Neural cell (in vitro differentiated cells): ENCODE measurements at regions not wholly inside any gene's neighbourhood (a gene's known extent, or its start where the extent isn't known, plus 50 kb on each side); places are given as distances from the start of the nearest gene placed in this dataset.

Experiments
- H2AFZ ChIP-seq: fragments of 200-600, 300-800 bp; sonication (generic), shearing (Covaris generic); 2 replicates; pipeline ENCODE4 v1.6.0; 2014; ENCODE audit warnings: low read depth, mild to moderate bottlenecking, antibody characterized with exemption, low read length, moderate library complexity
- H3F3A ChIP-seq: fragments of 200-600 bp; shearing (Covaris generic); 2 replicates; pipeline ENCODE4 v1.6.1; 2016; ENCODE audit warnings: mild to moderate bottlenecking, moderate library complexity, mixed read lengths, antibody characterized with exemption, low read length; ENCODE audit not compliant: insufficient read depth, poor library complexity, severe bottlenecking
- H3K27ac ChIP-seq: fragments of 200-600, 300-800 bp; sonication (generic), shearing (Covaris generic); 2 replicates; pipeline ENCODE4 v1.5.1; 2014; ENCODE audit warnings: mild to moderate bottlenecking, low read length, moderate library complexity
- H3K27me3 ChIP-seq: fragments of 300-800, 200-600 bp; sonication (generic), shearing (Covaris generic); 2 replicates; pipeline ENCODE4 v1.6.0; 2014; ENCODE audit warnings: mild to moderate bottlenecking, low read depth, low read length, moderate library complexity; ENCODE audit not compliant: insufficient read depth
- H3K36me3 ChIP-seq: fragments of 300-800, 200-600 bp; sonication (generic), shearing (Covaris generic); 2 replicates; pipeline ENCODE4 v1.5.1; 2014; ENCODE audit warnings: mild to moderate bottlenecking, antibody characterized with exemption, low read length, moderate library complexity; ENCODE audit not compliant: insufficient read depth
- H3K4me2 ChIP-seq: fragments of 300-800, 200-600 bp; sonication (generic), shearing (Covaris generic); 2 replicates; pipeline ENCODE4 v1.6.0; 2014; ENCODE audit warnings: mild to moderate bottlenecking, low read length
- H3K4me3 ChIP-seq: fragments of 300-800, 200-600 bp; sonication (generic), shearing (Covaris generic); 2 replicates; pipeline ENCODE4 v1.5.1; 2014; ENCODE audit warnings: mild to moderate bottlenecking, low read length, moderate library complexity
- H3K79me2 ChIP-seq: fragments of 200-600 bp; shearing (Covaris generic); replicated peaks from 2 replicates; pipeline ENCODE4 v1.6.0; 2014; ENCODE audit warnings: mild to moderate bottlenecking, low read length, moderate library complexity; ENCODE audit not compliant: insufficient read depth
- H3K9ac ChIP-seq: fragments of 300-800, 200-600 bp; sonication (generic), shearing (Covaris generic); 2 replicates; pipeline ENCODE4 v1.6.1; 2016; ENCODE audit warnings: mild to moderate bottlenecking, low read length, mixed read lengths
- H3K9me2 ChIP-seq: fragments of 200-600 bp; shearing (Covaris generic); 2 replicates; pipeline ENCODE4 v1.6.1; 2016; ENCODE audit warnings: mild to moderate bottlenecking, low read length, mixed read lengths; ENCODE audit not compliant: insufficient read depth
- H3K9me3 ChIP-seq: fragments of 200-600, 300-800 bp; sonication (generic), shearing (Covaris generic); 2 replicates; pipeline ENCODE4 v1.6.1; 2016; ENCODE audit warnings: mild to moderate bottlenecking, mixed run types, low read length, moderate library complexity, mixed read lengths
- H4K20me1 ChIP-seq: fragments of 200-600 bp; shearing (Covaris generic); 2 replicates; pipeline ENCODE4 v1.6.1; 2016; ENCODE audit warnings: mild to moderate bottlenecking, mixed run types; ENCODE audit not compliant: insufficient read depth
- EP300 ChIP-seq: fragments of 450-650 bp; conservative IDR thresholded peaks from 2 replicates; pipeline ENCODE4 v1.6.1; 2014; ENCODE audit warnings: antibody characterized with exemption, mild to moderate bottlenecking, moderate library complexity; ENCODE audit not compliant: poor library complexity, severe bottlenecking
- EZH2 ChIP-seq: fragments of 200-600, 300-800 bp; shearing (Covaris generic), sonication (generic); IDR thresholded peaks from 2 replicates; pipeline ENCODE4 v1.6.1; 2014; ENCODE audit warnings: antibody characterized with exemption, low read length, borderline replicate concordance, mild to moderate bottlenecking; ENCODE audit not compliant: insufficient read depth, poor library complexity, severe bottlenecking
- MXI1 ChIP-seq: fragments of 450-650 bp; conservative IDR thresholded peaks from 2 replicates; pipeline ENCODE4 v1.6.1; 2014; ENCODE audit warnings: antibody characterized with exemption, mild to moderate bottlenecking; ENCODE audit not compliant: poor library complexity, severe bottlenecking
- RAD21 ChIP-seq: fragments of 450-650 bp; conservative IDR thresholded peaks from 2 replicates; pipeline ENCODE4 v1.6.1; 2014; ENCODE audit warnings: antibody characterized with exemption, mild to moderate bottlenecking, moderate library complexity
- SMC3 ChIP-seq: fragments of 450-650 bp; conservative IDR thresholded peaks from 2 replicates; pipeline ENCODE4 v1.6.1; 2014; ENCODE audit warnings: antibody characterized with exemption, mild to moderate bottlenecking, moderate library complexity; ENCODE audit not compliant: poor library complexity
- TAF1 ChIP-seq: IDR thresholded peaks from 2 replicates; pipeline ENCODE4 v1.6.1; 2012; ENCODE audit warnings: low read depth
- TF ChIP-seq, protein P1 (sequence below): IDR thresholded peaks from 2 replicates; pipeline ENCODE4 v1.6.1; 2012; ENCODE audit warnings: borderline replicate concordance
- TF ChIP-seq, protein P2 (sequence below): fragments of 450-650 bp; IDR thresholded peaks from 2 replicates; pipeline ENCODE4 v1.5.1; 2014; ENCODE audit warnings: antibody characterized with exemption, mild to moderate bottlenecking, moderate library complexity; ENCODE audit not compliant: poor library complexity, severe bottlenecking

DNA sequence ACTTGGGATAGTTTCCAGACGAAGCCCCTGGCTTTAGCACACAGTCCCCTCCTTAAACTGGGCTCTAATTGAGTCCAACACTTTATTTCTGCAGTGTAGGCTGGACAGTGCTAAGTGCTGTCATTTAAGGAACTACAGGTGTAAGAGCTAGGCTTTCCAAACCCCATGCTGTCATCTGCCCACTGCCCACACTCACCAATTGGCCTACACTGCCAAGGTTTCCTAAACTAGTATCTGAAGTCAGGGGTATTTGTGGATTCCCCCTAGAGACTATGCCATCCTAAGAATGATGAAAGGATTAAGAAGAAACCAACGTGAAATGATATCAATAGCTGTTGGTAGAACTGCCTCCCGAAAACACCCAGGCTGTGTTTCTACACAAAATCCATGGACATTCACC, 160.9 kb downstream of the TBX15 start:
- no peak overlapping the region for H3K27ac ChIP-seq
- no peaks in the 10 kb centered on the region for H3K79me2 ChIP-seq
- no peaks in the 10 kb centered on the region for H3K9me2 ChIP-seq
- no peaks in the 10 kb centered on the region for H3K27me3 ChIP-seq
- H2AFZ ChIP-seq, result no peak overlapping the region
- H3K9ac ChIP-seq, result no peak overlapping the region
- no peaks in the 10 kb centered on the region for H3K36me3 ChIP-seq
- no peak overlapping the region for H3K4me2 ChIP-seq
- TF ChIP-seq MXI1 (no peak), RAD21 (no peak), EP300 (no peak)
- TF ChIP-seq, protein P1, sequence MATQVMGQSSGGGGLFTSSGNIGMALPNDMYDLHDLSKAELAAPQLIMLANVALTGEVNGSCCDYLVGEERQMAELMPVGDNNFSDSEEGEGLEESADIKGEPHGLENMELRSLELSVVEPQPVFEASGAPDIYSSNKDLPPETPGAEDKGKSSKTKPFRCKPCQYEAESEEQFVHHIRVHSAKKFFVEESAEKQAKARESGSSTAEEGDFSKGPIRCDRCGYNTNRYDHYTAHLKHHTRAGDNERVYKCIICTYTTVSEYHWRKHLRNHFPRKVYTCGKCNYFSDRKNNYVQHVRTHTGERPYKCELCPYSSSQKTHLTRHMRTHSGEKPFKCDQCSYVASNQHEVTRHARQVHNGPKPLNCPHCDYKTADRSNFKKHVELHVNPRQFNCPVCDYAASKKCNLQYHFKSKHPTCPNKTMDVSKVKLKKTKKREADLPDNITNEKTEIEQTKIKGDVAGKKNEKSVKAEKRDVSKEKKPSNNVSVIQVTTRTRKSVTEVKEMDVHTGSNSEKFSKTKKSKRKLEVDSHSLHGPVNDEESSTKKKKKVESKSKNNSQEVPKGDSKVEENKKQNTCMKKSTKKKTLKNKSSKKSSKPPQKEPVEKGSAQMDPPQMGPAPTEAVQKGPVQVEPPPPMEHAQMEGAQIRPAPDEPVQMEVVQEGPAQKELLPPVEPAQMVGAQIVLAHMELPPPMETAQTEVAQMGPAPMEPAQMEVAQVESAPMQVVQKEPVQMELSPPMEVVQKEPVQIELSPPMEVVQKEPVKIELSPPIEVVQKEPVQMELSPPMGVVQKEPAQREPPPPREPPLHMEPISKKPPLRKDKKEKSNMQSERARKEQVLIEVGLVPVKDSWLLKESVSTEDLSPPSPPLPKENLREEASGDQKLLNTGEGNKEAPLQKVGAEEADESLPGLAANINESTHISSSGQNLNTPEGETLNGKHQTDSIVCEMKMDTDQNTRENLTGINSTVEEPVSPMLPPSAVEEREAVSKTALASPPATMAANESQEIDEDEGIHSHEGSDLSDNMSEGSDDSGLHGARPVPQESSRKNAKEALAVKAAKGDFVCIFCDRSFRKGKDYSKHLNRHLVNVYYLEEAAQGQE, result no peak
- no peaks in the 10 kb centered on the region for H3F3A ChIP-seq
- no peak overlapping the region for H3K4me3 ChIP-seq
- H3K9me3 ChIP-seq, result no peaks in the 10 kb centered on the region
- H4K20me1 ChIP-seq, result no peaks in the 10 kb centered on the region

DNA sequence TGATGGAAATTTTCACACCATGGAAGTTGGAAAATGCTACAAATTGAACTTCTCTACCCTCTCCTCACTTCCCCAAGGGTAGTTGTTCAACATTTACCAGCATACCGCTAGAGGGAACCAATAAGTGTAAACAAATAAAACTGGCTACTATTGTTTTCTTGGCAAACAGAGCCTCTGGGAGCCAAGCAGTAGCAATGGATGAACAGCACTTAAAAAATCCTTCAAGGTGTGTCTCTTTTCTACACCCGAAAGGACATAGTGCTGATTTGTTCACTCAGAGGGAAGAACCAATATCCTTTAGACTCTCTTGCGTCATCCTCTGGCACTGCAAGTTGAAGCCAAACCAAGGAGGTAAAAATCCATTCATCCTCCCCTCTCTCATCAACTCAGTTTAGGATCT, 161.5 kb downstream of the TBX15 start:
- Histone ChIP-seq H3K4me3 (no peak overlapping the region), H3K9ac (no peak overlapping the region), H3K27me3 (no peaks in the 10 kb centered on the region), H4K20me1 (no peaks in the 10 kb centered on the region), H3K4me2 (no peak overlapping the region), H3K9me2 (no peaks in the 10 kb centered on the region), H3K9me3 (no peaks in the 10 kb centered on the region), H3K27ac (no peak overlapping the region), H3K36me3 (no peaks in the 10 kb centered on the region), H2AFZ (no peak overlapping the region), H3K79me2 (no peaks in the 10 kb centered on the region), H3F3A (no peaks in the 10 kb centered on the region)
- TF ChIP-seq TAF1 (no peak), SMC3 (no peak), RAD21 (no peak), EP300 (no peak), MXI1 (no peak), EZH2 (no peak)
- TF ChIP-seq, protein P1, result no peak
- TF ChIP-seq, protein P2, sequence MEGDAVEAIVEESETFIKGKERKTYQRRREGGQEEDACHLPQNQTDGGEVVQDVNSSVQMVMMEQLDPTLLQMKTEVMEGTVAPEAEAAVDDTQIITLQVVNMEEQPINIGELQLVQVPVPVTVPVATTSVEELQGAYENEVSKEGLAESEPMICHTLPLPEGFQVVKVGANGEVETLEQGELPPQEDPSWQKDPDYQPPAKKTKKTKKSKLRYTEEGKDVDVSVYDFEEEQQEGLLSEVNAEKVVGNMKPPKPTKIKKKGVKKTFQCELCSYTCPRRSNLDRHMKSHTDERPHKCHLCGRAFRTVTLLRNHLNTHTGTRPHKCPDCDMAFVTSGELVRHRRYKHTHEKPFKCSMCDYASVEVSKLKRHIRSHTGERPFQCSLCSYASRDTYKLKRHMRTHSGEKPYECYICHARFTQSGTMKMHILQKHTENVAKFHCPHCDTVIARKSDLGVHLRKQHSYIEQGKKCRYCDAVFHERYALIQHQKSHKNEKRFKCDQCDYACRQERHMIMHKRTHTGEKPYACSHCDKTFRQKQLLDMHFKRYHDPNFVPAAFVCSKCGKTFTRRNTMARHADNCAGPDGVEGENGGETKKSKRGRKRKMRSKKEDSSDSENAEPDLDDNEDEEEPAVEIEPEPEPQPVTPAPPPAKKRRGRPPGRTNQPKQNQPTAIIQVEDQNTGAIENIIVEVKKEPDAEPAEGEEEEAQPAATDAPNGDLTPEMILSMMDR, result no peak
